Activated naive CD4-positive, alpha-beta T cell (primary cell): ENCODE measurements at regions not wholly inside any gene's neighbourhood (a gene's known extent, or its start where the extent isn't known, plus 50 kb on each side); places are given as distances from the start of the nearest gene placed in this dataset.
"Not testable (repeated sequence)": the region's sequence is repeated elsewhere in the genome, so short reads cannot be mapped to it uniquely, and the experiment has no call there.

Experiments used
- DNase-seq, 4 experiments: peaks; one replicate each; lab custom pipeline; 2025; lab: John Stamatoyannopoulos, UW

GRCh38 chr14:35988972-35989690, 163.0 kb downstream of the BRMS1L start:
- DNase-seq, result no peak

GRCh38 chr14:35988550-35988949, 162.4 kb downstream of the BRMS1L start:
- no peak for DNase-seq

GRCh38 chr14:35987731-35988130, 161.6 kb downstream of the BRMS1L start:
- no peak for DNase-seq

GRCh38 chr14:35986219-35986573, 160.1 kb downstream of the BRMS1L start:
- no peak for DNase-seq

GRCh38 chr14:35985474-35986218, 159.5 kb downstream of the BRMS1L start:
- DNase-seq, result no peak

GRCh38 chr14:35979531-35979930, 153.4 kb downstream of the BRMS1L start:
- no peak for DNase-seq

GRCh38 chr14:35978561-35978960, 152.4 kb downstream of the BRMS1L start:
- DNase-seq, result no peak

GRCh38 chr14:35975814-35976213, 149.7 kb downstream of the BRMS1L start:
- no peak for DNase-seq

GRCh38 chr14:35973770-35974169, 147.6 kb downstream of the BRMS1L start:
- DNase-seq, result no peak

GRCh38 chr14:35971965-35972630, 146.0 kb downstream of the BRMS1L start:
- no peak for DNase-seq

- no peak for DNase-seq
Observed at GRCh38 chr14:35969310-35969709, 143.2 kb downstream of the BRMS1L start.

GRCh38 chr14:35965400-35965799, 139.3 kb downstream of the BRMS1L start:
- no peak for DNase-seq

GRCh38 chr14:35964697-35965286, 138.7 kb downstream of the BRMS1L start:
- no peak for DNase-seq

GRCh38 chr14:35963209-35963608, 137.1 kb downstream of the BRMS1L start:
- DNase-seq, result no peak

GRCh38 chr14:35961697-35962274, 135.6 kb downstream of the BRMS1L start:
- DNase-seq, result no peak

GRCh38 chr14:35959835-35960234, 133.7 kb downstream of the BRMS1L start:
- no peak for DNase-seq

- no peak for DNase-seq
Observed at GRCh38 chr14:35958499-35958898, 132.4 kb downstream of the BRMS1L start.

GRCh38 chr14:35956376-35957085, 130.4 kb downstream of the BRMS1L start:
- no peak for DNase-seq

- DNase-seq, result no peak
Observed at GRCh38 chr14:35952584-35952983, 126.4 kb downstream of the BRMS1L start.

GRCh38 chr14:35949920-35950513, 123.9 kb downstream of the BRMS1L start:
- DNase-seq, result no peak

GRCh38 chr14:35947983-35948382, 121.8 kb downstream of the BRMS1L start:
- DNase-seq, result not testable (repeated sequence)
